ENCODE measurements at regions not wholly inside any gene's neighbourhood (a gene's known extent, or its start where the extent isn't known, plus 50 kb on each side); places are given as distances from the start of the nearest gene placed in this dataset.

GRCh38 chr2:107385921-107386320 lies 440.8 kb upstream of the RGPD4 start:
- TF ChIP-seq NANOG (IDR thresholded peaks at IDR 0.05; ENCODE audit: borderline replicate concordance), result no peak
- no peak for TF ChIP-seq ETS1 (IDR thresholded peaks at IDR 0.05)
- TF ChIP-seq POLR2AphosphoS5 (IDR thresholded peaks at IDR 0.05; ENCODE audit: low read depth), result no peak
- TF ChIP-seq REST (IDR thresholded peaks at IDR 0.05; ENCODE audit: unreplicated experiment), result no peak
- TF ChIP-seq EZH2phosphoT487 (IDR thresholded peaks at IDR 0.05; ENCODE audit: unreplicated experiment), result no peak
- no peak for TF ChIP-seq ZNF331 (CRISPR knock-in tag; IDR thresholded peaks at IDR 0.05; ENCODE audit: low read depth)
- no peak for TF ChIP-seq CREB1 (CRISPR knock-in tag; IDR thresholded peaks at IDR 0.05; ENCODE audit: low read depth)
- TF ChIP-seq ZNF114 (CRISPR knock-in tag; IDR thresholded peaks at IDR 0.05), result no peak
- TF ChIP-seq CTCF (conservative IDR thresholded peaks at IDR 0.05; ENCODE audit: low read depth in 2 of 2), result no peak
- TF ChIP-seq EZH2 (IDR thresholded peaks at IDR 0.05; ENCODE audit: low read depth, unreplicated experiment), result no peak
- no peak for TF ChIP-seq STAT1 (IDR thresholded peaks at IDR 0.05; ENCODE audit: unreplicated experiment)
- TF ChIP-seq JUNB (IDR thresholded peaks at IDR 0.05; ENCODE audit: unreplicated experiment), result no peak
- TF ChIP-seq ZNF462 (CRISPR knock-in tag; IDR thresholded peaks at IDR 0.05), result no peak
- no peaks in the 10 kb centered on the region for H3F3A ChIP-seq (replicated peaks; ENCODE audit: low read depth)
- H3K27me3 ChIP-seq (ENCODE audit: insufficient read depth), result no peaks in the 10 kb centered on the region
- Mint-ChIP-seq H3K4me3 (no peak overlapping the region), H3K27ac (no peak overlapping the region), H3K27me3 (ENCODE audit: insufficient read depth, low read depth, poor library complexity) (no peaks in the 10 kb centered on the region), H3K36me3 (ENCODE audit: low read depth) (peaks cover 7% of the 10 kb centered on the region; the same call in 2 of the 3 replicates), H3K4me1 (peaks cover 5% of the 10 kb centered on the region; the same call in 2 of the 3 replicates), H3K9me3 (peaks cover 25% of the 10 kb centered on the region)
- no peaks in the 10 kb centered on the region for H3K4me1 ChIP-seq (ENCODE audit: insufficient read depth)
- no peak for DNase-seq (ENCODE audit: low spot score)
- no peaks in the 10 kb centered on the region for H3K79me2 ChIP-seq (replicated peaks; ENCODE audit: insufficient read depth)
- H3K9me2 ChIP-seq (ENCODE audit: insufficient read depth), result no peaks in the 10 kb centered on the region
- ATAC-seq, result no peak
- H3K4me2 ChIP-seq, result no peak overlapping the region
- no peak overlapping the region for H3K4me3 ChIP-seq
- H3K36me3 ChIP-seq (ENCODE audit: insufficient read depth), result no peaks in the 10 kb centered on the region
- no peak overlapping the region for H2AFZ ChIP-seq
- no peak overlapping the region for H3K27ac ChIP-seq (ENCODE audit: low read depth)
- H4K20me1 ChIP-seq (replicated peaks; ENCODE audit: insufficient read depth), result no peaks in the 10 kb centered on the region
